Thyroid gland (tissue), 4 donors: ENCODE measurements at regions not wholly inside any gene's neighbourhood (a gene's known extent, or its start where the extent isn't known, plus 50 kb on each side); places are given as distances from the start of the nearest gene placed in this dataset.

Experiments used
- CTCF ChIP-seq, 6 experiments: fragments of 200-600 bp in 3 of 6; fragments of 450-650 bp in 3 of 6; sonication (generic) in 3 of 6; IDR thresholded peaks; one replicate each; pipeline ENCODE4 v1.5.1; 2016 to 2019; ENCODE audit warnings: antibody characterized with exemption in 6 of 6, mild to moderate bottlenecking in 2 of 6, inconsistent platforms in 1 of 6, moderate library complexity in 1 of 6
- POLR2A ChIP-seq, 2 donors: fragments of 450-650 bp; IDR thresholded peaks; one replicate each; pipeline ENCODE4 v1.6.1; 2017; ENCODE audit warnings: antibody characterized with exemption in 2 of 2, mild to moderate bottlenecking in 2 of 2, moderate library complexity in 1 of 2

- TF ChIP-seq CTCF (IDR thresholded peaks at IDR 0.05) (no peak), POLR2A (IDR thresholded peaks at IDR 0.05) (no peak)
Measured at GRCh38 chr2:137748533-137748932, 215.7 kb upstream of the HNMT start.
